Loucy (cell line): ENCODE measurements at regions not wholly inside any gene's neighbourhood (a gene's known extent, or its start where the extent isn't known, plus 50 kb on each side); places are given as distances from the start of the nearest gene placed in this dataset.

Experiments
- EZH2phosphoT487 ChIP-seq: fragments of 200-600 bp; IDR thresholded peaks from 2 replicates; pipeline ENCODE4 v1.6.1; 2018; ENCODE audit warnings: antibody characterized with exemption, mild to moderate bottlenecking, moderate library complexity, borderline replicate concordance
- TF ChIP-seq, protein P1 (sequence below): fragments of 200-600 bp; sonication (generic); conservative IDR thresholded peaks from 2 replicates; pipeline ENCODE4 v1.5.1; 2014; ENCODE audit warnings: mild to moderate bottlenecking, antibody characterized with exemption, low read length

DNA sequence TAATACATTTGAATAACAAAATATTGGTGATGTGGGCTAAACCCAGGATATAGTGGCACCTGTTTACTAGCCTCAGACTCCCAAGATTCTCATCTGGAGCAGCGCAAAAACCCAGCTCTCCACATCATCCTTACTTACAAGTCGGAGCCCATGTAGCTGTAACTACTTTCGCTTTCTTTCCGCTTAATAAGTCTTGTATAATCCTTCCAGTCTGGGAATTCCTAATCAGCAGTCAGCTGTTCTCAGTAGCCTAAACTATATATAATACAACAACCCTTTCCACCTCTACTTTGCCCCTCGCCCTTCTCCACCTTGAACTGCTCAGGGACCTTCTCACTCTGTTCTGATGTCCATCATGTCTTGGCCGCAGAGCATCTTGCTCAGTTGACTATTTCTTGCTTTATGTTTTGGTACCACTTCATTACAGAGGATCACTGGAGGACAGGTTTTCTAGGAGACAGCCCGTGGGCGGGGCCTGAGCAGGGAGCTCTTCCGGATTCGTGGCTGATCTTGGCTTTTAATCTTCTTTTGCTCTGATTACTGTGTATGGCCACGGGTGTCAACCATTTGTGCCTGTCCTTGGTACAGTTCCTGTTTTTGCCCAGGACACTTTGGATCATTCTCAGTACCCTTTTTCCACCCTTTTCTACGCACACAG is 119.9 kb upstream of the SERTAD2 start:
- TF ChIP-seq, protein P1, sequence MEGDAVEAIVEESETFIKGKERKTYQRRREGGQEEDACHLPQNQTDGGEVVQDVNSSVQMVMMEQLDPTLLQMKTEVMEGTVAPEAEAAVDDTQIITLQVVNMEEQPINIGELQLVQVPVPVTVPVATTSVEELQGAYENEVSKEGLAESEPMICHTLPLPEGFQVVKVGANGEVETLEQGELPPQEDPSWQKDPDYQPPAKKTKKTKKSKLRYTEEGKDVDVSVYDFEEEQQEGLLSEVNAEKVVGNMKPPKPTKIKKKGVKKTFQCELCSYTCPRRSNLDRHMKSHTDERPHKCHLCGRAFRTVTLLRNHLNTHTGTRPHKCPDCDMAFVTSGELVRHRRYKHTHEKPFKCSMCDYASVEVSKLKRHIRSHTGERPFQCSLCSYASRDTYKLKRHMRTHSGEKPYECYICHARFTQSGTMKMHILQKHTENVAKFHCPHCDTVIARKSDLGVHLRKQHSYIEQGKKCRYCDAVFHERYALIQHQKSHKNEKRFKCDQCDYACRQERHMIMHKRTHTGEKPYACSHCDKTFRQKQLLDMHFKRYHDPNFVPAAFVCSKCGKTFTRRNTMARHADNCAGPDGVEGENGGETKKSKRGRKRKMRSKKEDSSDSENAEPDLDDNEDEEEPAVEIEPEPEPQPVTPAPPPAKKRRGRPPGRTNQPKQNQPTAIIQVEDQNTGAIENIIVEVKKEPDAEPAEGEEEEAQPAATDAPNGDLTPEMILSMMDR: no peak
- no peak for TF ChIP-seq EZH2phosphoT487
